ENCODE measurements at regions not wholly inside any gene's neighbourhood (a gene's known extent, or its start where the extent isn't known, plus 50 kb on each side); places are given as distances from the start of the nearest gene placed in this dataset.

- no peak overlapping the region for H3K4me3 ChIP-seq (ENCODE audit: low read depth, low read length)
- TF ChIP-seq CTCF (IDR thresholded peaks at IDR 0.05; ENCODE audit: insufficient read depth, low read depth, low read length) = no peak
- DNase-seq (ENCODE audit: low read depth) = no peak
Measured at GRCh38 chr10:125329056-125329455, 168.7 kb upstream of the CTBP2 start.

DNA sequence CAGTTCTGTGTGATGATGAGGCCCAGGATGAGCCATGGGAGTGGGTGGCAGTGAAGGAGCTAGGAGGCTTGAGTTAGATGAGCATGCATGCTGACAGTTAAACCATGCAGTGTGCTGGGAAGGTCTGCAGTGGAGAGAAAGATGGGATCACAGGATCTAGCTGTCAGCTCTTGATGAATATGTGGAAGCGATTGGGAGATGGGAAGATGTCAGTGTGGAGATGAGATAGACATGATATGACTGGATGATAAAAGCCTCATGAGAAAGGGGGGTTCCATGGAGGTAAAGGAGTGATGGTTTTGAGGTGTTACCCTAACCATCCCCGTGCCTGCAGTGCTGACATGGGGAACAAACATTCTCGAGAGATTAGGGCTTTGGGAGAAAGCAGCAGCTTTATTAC lies 165.0 kb upstream of the CTBP2 start:
- no peak for DNase-seq (ENCODE audit: low read depth)
- no peak overlapping the region for H3K4me3 ChIP-seq (ENCODE audit: low read depth, low read length)
- no peak for TF ChIP-seq CTCF (IDR thresholded peaks at IDR 0.05; ENCODE audit: insufficient read depth, low read depth, low read length)

- no peak for TF ChIP-seq CTCF (IDR thresholded peaks at IDR 0.05; ENCODE audit: insufficient read depth, low read depth, low read length)
- DNase-seq (ENCODE audit: low read depth) = no peak
Measured at GRCh38 chr10:125316436-125316835, 156.1 kb upstream of the CTBP2 start.

GRCh38 chr10:125300937-125301336 lies 140.6 kb upstream of the CTBP2 start:
- no peak overlapping the region for H3K4me3 ChIP-seq (ENCODE audit: low read depth, low read length)
- no peak for TF ChIP-seq CTCF (IDR thresholded peaks at IDR 0.05; ENCODE audit: insufficient read depth, low read depth, low read length)
- no peak for DNase-seq (ENCODE audit: low read depth)

More at GRCh38 chr10:125316436-125316835, 156.1 kb upstream of the CTBP2 start:
- H3K4me3 ChIP-seq (ENCODE audit: low read depth, low read length) = no peak overlapping the region

- H3K4me3 ChIP-seq (ENCODE audit: low read depth, low read length) = no peak overlapping the region
- DNase-seq (ENCODE audit: low read depth) = no peak
- TF ChIP-seq CTCF (IDR thresholded peaks at IDR 0.05; ENCODE audit: insufficient read depth, low read depth, low read length) = no peak
Measured at GRCh38 chr10:125299461-125299860, 139.1 kb upstream of the CTBP2 start.

- H3K4me3 ChIP-seq (ENCODE audit: low read depth, low read length) = no peak overlapping the region
- DNase-seq (ENCODE audit: low read depth) = no peak
- TF ChIP-seq CTCF (IDR thresholded peaks at IDR 0.05; ENCODE audit: insufficient read depth, low read depth, low read length) = no peak
Measured at GRCh38 chr10:125296598-125296997, 136.2 kb upstream of the CTBP2 start.

DNA sequence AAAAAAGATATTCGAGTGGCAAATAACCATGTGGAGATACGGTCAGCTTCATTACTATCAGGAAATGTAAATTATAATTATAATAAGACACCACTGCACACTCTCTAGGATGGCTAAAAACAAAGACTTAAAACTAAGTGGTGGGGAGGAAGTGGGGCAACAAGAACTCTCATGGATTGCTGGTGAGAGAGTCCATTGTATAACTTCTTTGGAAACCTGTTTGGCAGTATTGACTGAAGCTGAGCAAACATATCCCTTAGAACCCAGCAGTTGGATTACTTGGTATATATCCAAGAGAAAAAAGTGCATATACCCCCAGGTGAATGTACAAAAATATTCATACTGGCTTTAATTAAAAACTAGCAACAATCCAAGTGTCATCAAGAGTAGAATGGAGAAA lies 133.7 kb upstream of the CTBP2 start:
- no peak overlapping the region for H3K4me3 ChIP-seq (ENCODE audit: low read depth, low read length)
- no peak for DNase-seq (ENCODE audit: low read depth)
- TF ChIP-seq CTCF (IDR thresholded peaks at IDR 0.05; ENCODE audit: insufficient read depth, low read depth, low read length) = no peak
